IPS DF 4.7 (cell line): ENCODE measurements at regions not wholly inside any gene's neighbourhood (a gene's known extent, or its start where the extent isn't known, plus 50 kb on each side); places are given as distances from the start of the nearest gene placed in this dataset.
"Not testable (repeated sequence)": the region's sequence is repeated elsewhere in the genome, so short reads cannot be mapped to it uniquely, and the experiment has no call there.

Experiments used
- DNase-seq: peaks from one replicate; pipeline ENCODE4 v3.0.0-alpha.2; 2013; ENCODE audit warnings: low spot score; ENCODE audit errors: extremely low read depth

GRCh38 chr7:9036080-9036479, 602.7 kb downstream of the NXPH1 start:
- DNase-seq = no peak

GRCh38 chr7:9071160-9071762, 637.9 kb downstream of the NXPH1 start:
- no peak for DNase-seq

GRCh38 chr7:9075774-9076173, 642.4 kb downstream of the NXPH1 start:
- not testable (repeated sequence) for DNase-seq

- no peak for DNase-seq
Observed at GRCh38 chr7:9082203-9082602, 648.8 kb downstream of the NXPH1 start.

- no peak for DNase-seq
Observed at GRCh38 chr7:9083837-9084236, 650.4 kb downstream of the NXPH1 start.

GRCh38 chr7:9091282-9091681, 657.9 kb downstream of the NXPH1 start:
- no peak for DNase-seq

- DNase-seq = no peak
Observed at GRCh38 chr7:9097565-9098060, 664.2 kb downstream of the NXPH1 start.

- DNase-seq = no peak
Observed at GRCh38 chr7:9100289-9100688, 666.9 kb downstream of the NXPH1 start.

GRCh38 chr7:9102846-9103245, 669.4 kb downstream of the NXPH1 start:
- DNase-seq = no peak

- DNase-seq = no peak
Observed at GRCh38 chr7:9106747-9107146, 673.3 kb downstream of the NXPH1 start.

GRCh38 chr7:9120331-9120730, 686.9 kb downstream of the NXPH1 start:
- no peak for DNase-seq

GRCh38 chr7:9124320-9124719, 690.9 kb downstream of the NXPH1 start:
- DNase-seq = no peak

GRCh38 chr7:9125246-9125645, 691.8 kb downstream of the NXPH1 start:
- DNase-seq = no peak

- DNase-seq = no peak
Observed at GRCh38 chr7:9127901-9128300, 694.5 kb downstream of the NXPH1 start.

- no peak for DNase-seq
Observed at GRCh38 chr7:9148687-9149086, 715.3 kb downstream of the NXPH1 start.

- no peak for DNase-seq
Observed at GRCh38 chr7:9149499-9150082, 716.2 kb downstream of the NXPH1 start.

GRCh38 chr7:9163691-9164090, 730.3 kb downstream of the NXPH1 start:
- not testable (repeated sequence) for DNase-seq

- no peak for DNase-seq
Observed at GRCh38 chr7:9175871-9176270, 742.5 kb downstream of the NXPH1 start.

GRCh38 chr7:9181356-9181755, 747.9 kb downstream of the NXPH1 start:
- no peak for DNase-seq

GRCh38 chr7:9186730-9187129, 753.3 kb downstream of the NXPH1 start:
- DNase-seq = no peak

GRCh38 chr7:9189703-9190102, 756.3 kb downstream of the NXPH1 start:
- no peak for DNase-seq

- DNase-seq = no peak
Observed at GRCh38 chr7:9192969-9193368, 759.6 kb downstream of the NXPH1 start.

GRCh38 chr7:9200626-9201025, 767.2 kb downstream of the NXPH1 start:
- no peak for DNase-seq
